ENCODE measurements at regions not wholly inside any gene's neighbourhood (a gene's known extent, or its start where the extent isn't known, plus 50 kb on each side); places are given as distances from the start of the nearest gene placed in this dataset.
"Not testable (repeated sequence)": the region's sequence is repeated elsewhere in the genome, so short reads cannot be mapped to it uniquely, and the experiment has no call there.

DNA sequence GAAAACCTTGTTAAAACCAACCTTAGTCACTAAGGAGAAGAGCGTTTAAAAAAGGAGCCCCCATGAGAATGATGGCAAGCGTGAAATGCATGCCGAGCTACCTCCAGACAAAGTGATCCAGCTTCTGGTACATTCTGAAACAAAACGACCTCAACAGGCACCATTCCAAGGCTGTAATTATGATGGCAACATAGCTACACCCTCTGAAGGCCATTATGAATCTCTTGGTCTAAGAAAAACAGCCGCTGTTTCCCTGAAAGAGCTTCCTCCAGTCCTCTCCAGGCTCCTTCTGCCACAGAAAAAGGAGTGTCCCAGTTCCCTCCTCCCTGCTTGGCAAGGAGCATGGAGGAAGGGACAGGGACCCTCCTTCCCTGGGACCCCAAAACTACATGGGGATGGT lies 50.0 kb upstream of the ABLIM1 start:
- DNase-seq = no peak

DNA sequence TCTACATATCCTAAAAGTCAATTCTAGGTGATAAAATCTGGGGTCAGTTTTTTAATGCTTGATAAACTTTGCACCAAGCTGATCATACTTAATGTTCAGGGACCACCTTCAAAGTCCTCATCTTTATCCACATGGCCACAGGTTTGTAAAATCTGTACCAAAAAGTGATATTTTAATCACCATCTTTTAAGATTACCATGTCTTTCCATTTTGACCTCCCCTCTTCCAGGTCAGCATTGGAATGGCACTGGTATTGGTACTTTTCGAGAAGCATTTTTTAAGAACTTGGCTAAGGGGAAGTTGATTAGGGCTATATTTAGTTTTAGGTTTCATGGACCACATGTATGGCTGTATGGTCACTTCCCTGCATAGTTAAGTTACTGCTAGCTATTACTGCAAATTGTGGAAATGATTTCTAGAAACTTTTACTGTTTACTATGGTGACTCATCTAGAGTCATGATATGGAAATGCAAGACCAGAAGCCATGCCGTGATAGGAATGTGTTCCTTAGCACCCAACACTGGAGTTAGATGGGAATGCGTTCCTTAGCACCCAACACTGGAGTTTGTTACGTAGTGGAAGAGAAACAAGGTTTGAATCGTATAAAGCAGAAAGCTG lies 50.8 kb upstream of the ABLIM1 start:
- DNase-seq = no peak

DNA sequence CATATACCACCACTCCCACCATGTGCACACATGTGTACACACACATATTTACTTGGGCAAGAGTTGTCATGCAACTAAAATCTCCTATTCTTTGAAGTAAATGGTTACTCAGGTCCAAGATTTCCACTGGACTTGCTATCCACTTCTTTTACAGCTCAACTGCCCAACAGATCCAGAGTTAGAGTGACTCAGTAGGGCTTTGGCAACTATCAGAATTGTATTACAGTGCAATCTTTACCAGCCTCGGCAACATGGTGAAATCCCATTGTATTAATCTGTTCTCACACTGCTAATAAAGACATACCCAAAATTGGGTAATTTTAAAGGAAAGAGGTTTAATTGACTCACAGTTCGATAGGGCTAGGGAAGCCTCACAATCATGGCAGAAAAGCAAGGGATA lies 51.9 kb upstream of the ABLIM1 start:
- DNase-seq = no peak

DNA sequence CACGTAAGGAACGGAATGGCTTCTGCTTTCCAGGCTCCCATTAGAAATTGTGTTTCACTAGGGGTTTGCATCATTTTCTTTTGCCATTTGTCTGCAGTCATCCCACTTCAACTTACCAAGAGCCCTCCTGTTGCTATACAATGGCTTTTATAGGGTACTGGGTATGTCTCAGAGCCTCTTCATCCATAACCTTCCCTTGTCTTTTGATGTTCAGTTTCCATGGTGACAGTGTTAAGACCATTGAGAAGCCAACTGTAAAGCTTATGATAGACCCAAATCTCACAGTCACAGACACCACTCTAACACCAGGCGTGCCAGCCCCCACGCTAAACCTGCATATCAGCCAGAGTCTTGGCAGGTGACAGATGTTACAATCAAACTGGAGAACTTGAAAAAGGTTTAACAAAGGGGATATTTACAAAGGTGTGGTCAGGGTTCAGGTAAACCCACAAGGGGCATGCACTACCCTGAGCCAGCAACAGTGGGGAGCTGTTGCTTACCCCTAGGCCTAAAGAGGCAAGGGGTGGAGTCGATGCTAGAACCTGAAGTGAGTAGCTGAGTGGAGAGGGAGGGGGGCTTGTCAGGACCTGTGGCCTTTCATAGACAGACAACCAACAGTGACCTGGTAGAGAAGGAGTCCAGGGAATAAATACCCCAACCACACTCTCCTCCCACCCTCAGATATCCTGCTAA lies 53.2 kb upstream of the ABLIM1 start:
- no peak for DNase-seq

DNA sequence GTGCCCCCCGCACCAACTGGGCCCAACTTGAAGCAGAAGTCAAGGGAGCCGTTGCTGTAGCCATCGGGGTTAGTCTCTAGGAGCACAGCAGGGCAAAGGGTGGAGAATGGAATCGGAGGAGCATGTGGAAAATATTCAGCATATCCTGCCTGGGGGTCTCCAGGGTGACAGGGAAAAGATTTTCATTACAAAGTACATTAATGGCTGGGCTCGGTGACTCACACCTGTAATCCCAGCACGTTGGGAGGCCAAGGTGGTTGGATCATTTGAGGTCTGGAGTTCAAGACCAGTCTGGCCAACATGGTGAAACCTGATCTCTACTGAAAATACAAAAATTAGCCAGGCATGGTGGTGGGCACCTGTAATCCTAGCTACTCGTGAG lies 53.8 kb upstream of the ABLIM1 start:
- no peak for DNase-seq

DNA sequence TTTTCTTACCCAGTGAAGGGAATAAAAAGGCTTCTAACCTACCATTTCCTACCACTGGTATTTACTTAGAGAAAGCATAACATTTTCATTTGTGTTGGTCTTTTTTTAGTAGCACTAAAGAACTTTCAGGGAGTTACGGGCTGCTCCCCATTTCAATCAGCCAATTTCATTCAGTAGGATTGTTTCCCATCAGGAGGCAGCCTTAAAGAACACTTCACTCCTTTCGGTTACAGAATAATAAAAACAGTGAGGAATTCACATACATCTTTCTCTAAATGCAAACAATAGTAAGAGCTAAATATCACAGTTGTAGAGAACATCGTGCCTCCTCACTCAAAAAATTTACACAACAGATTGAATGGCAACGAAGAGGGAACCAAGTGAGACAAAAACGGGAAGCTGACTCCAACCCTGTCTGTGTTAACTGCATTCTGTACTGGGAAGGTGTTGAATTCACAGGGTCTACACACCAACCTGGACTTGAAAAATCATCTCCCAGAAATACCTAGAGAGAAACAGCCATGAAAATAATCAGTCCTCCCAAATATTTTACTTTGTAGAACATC lies 55.5 kb upstream of the ABLIM1 start:
- no peak for DNase-seq

DNA sequence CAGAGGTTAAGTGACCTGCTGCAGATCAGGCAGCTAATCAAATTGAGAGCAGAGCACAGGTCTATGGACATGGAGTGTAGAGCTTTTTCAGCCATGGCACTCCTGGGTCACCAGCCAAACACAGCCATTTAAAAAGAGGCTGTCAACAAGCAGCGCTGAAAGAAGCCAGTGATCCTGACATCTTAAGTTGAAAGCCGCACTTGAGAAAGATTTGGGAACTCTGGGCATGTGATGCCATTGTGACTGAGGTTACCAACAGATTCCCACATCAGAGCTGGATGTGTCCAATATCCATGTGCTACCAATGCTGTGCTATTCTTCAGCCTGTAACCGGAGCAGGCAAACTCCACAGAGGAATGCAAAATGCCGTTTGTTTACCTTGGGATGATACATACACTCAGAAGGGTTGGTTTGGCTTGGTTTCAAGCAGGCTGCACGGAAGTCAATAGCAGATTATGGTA lies 56.2 kb upstream of the ABLIM1 start:
- no peak for DNase-seq

DNA sequence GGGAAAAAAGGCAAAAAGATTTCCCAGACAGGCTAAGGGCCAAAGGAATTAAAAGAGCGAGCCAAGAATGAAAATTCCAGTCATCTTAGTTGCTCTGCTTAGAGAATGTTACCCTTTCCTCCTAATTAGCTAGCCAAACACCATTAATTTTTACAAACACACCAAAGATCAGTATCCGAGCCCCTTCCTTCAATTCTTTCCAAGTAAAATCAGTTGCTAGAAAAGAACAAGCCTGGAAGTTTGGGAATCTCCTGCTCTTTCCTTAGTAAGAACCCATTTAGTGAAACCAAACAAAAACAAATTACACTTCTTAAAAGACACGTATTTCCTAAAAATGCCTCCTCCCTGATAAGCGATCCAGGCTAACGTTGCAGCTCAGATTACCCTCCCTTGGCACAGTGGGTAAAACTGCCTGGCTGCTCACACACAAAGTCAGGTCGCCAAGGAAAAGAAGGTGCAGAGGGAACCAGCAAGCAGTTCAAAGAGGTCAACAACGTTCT lies 57.1 kb upstream of the ABLIM1 start:
- no peak for DNase-seq

DNA sequence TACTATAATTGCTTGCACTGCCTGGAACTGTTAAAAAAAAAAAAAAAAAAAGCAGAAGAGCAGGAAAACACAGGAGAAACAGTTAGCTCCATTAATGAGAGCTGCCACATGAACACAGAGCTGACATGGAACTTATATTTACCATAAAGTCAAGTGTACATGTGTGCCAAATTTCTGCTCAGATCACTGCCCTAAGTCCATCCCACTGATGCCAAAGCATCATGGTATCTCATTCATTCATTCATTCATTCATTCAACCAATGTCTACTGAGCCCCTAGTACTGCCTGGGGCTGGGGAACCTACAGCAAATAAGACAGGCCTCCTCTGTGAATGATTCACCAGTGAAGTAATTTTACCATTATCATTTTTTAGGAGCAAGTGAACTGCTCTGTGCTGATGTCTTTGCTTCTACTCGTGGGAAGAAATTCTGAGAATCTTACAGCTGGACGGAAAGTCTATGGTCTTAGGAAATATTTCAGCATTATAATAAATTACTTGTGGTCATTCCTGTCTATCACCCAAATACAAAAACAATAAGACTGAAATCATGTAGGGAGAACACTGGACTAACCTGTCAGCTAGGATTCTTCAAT lies 58.8 kb upstream of the ABLIM1 start:
- no peak for DNase-seq

DNA sequence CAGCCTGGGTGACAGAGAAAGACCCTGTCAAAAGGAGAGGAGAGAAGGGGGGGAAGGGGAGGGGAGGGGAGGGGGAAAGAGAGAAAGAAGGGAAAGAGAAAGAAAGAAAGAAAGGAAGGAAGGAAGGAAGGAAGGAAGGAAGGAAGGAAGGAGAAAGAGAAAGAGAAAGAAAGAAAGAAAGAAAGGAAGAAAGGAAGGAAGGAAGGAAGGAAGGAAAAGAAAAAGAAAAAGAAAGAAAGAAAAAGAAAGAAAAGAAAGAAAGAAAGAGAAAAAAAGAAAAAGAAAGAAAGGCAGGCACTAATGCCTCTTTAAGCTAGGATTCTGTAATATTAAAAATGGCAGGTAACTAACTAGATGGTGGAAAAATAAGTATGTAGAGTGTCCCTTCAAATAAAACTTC lies 59.8 kb upstream of the ABLIM1 start:
- not testable (repeated sequence) for DNase-seq

DNA sequence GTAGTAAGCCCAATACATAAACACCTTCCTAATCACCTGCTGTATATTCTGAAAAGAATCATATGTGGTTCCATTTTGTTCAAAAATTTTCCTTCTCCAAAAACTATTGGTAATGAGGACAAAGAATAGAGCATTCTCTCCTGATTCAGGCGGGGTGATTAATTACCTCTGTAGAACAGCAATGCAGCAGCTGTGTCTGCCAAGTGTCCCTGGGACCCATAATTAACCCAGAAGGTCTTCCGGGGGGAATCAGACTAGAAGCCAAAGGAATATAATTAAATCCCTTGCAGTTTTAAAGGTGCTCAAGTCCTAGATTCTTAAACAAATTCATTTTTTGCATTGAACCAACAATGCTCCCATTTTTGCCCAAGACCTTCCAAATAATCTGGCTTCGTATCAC lies 60.3 kb upstream of the ABLIM1 start:
- DNase-seq = no peak

DNA sequence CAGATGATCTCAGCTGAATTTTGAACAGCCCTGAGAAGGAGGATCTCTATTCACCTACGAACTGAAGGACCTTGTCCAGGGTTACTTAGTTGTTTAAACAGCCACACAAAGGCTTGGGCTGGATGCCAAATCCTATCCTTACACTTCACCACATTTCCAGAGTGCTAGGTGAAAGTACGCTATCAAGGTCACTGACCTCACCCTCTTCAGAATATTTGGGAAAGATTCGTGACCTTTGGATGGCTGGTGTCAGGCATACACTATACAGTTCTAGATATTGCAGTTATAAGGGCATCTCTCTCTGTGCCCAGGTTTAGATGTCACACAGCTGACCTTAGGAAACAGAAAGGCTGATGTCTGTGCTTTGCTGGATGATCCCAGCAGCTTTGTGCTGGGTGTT lies 61.2 kb upstream of the ABLIM1 start:
- DNase-seq = no peak

DNA sequence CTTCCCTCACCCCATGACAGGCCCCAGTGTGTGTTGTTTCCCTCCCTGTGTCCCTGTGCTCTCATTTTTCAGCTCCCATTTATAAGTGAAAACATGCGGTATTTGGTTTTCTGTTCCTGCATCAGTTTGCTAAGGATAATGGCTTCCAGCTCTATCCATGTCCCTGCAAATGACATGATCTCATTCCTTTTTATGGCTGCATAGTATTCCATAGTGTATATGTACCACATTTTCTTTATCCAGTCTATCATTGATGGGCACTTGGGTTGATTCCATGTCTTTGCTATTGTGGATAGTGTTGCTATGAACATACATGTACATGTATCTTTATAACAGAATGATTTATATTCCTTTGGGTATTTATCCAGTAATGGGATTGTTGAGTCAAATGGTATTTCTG lies 61.9 kb upstream of the ABLIM1 start:
- DNase-seq = not testable (repeated sequence)

DNA sequence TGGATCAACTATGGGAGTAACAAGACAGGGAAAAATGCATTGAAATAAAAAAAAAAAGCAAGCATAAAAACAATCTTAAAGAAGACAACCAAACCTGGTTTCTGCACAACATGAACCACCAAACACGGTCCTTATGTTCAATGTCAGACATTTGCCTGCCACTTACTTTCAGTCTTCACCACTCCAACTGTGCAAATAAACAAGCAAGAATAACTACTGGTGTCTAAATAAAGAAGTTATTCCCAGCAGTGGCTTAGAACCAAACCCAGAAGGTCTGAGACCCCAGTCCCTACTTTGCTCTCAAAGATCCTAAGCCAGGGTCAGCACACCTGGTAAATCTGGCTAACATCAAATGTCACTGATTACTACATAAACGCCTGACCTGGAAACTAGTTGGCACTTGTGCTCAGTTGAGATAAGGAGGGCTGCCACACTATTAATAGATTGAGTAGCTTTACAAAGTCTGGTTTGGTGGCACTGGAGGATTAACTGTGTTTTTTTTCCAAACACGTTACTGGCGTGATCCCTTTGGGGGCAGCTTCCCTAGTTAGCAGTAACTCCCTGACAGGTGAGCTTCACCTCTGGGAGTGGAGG lies 62.7 kb upstream of the ABLIM1 start:
- no peak for DNase-seq

DNA sequence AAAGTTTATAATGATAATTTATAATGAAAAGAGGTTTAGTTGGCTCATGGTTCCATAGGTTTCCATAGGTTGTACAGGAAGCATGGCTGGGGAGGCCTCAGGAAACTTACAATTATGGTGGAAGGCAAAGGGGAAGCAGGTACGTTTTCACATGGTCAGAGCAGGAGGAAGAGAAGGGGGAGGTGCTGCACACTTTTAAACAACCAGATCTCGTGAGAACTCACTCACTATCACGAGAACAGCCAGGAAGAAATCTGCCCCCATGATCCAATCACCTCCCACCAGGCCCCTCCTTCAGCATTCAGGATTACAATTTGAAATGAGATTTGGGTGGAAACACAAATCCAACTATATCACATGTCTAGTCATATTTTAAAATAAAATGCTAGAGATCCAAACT lies 64.1 kb upstream of the ABLIM1 start:
- not testable (repeated sequence) for DNase-seq

DNA sequence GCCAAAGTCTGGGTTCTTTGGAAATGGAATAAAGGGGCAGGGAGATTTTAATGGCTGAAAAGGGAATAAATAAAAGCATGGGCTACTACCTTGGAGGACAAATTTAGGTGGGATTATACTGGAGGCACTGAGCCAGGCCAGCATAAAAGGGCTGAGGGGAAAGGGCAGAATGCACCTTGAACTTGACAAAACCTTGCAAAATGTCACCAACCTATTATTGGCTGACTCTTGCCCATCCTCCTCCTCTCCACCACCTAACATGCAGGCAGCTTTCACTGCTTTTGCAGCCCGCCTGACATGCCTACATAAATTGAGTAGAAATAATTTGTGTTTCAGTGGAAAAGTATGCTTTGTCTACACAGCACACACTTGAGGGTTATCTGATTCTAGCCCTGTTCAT lies 65.3 kb upstream of the ABLIM1 start:
- no peak for DNase-seq

DNA sequence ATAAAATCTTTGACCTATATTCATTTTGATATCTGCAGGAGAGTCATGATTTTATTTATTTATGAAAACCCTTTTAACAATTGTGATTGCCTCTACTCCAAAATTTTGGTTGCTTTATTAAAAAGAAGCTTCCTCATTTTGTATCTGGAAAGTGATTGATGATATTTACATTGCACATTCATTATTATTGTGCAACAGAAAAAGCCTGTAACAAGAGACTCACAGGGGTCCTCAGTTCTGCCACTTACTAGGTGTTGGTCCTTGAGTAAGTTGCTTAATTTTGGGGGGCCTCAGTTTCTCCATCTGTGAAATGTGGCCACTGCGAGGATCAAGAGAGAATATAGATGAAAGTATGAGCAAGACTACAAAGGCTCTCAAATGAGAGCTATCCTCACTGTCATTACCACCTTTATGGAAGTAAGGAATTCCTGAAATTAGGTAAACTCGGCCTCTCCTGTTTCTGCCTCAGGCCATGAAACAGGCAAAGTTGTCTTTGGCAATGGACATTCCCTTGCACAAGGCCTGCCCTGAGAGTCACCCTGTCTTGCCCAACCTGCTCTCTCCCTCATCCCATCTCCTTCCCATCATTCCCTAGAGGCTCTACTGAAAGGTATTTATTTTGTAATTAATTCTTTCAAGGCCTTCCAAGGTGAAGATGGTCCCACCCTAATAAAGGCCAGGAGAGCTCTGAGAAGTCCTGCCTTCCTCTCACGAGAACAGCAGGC lies 66.1 kb upstream of the ABLIM1 start:
- DNase-seq = no peak

DNA sequence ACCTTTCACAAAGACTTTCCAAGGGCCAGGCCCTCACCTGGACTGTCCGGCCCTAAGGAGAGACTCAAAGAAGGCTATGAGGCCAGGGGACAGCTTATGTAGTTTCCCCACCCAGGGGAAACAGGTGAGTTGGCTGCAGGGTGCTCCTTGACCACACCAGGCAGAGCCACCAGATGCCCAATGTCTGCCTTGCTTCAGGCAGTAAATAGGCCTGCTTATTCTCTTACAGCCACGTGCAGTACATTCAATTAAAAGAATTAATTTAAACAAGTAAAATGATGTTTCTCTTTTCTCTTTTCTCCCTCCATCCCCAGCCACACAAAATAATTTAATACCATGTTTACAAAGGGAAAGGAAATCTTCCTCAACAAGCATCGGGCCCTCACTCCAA lies 66.6 kb upstream of the ABLIM1 start:
- no peak for DNase-seq

DNA sequence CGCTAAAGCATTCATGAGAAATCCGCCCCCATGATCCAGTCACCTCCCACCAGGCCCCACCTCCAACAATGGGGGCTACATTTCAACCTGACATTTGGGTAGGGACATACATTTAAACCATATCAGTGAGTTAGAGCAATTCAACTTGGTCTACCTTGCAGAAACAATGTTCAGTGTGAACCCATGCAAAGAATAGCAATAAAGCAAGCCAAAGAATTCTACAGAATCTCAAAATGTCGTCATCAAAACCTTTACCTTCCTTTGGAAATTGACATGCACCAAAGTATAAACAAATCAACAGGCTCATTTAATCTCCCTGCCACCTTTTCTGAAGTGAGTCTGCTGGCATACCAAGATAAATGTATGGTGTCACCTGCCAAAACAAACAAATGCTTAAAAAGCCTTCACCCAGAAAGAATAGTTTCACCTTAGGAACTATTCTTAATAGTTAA lies 68.8 kb upstream of the ABLIM1 start:
- no peak for DNase-seq

DNA sequence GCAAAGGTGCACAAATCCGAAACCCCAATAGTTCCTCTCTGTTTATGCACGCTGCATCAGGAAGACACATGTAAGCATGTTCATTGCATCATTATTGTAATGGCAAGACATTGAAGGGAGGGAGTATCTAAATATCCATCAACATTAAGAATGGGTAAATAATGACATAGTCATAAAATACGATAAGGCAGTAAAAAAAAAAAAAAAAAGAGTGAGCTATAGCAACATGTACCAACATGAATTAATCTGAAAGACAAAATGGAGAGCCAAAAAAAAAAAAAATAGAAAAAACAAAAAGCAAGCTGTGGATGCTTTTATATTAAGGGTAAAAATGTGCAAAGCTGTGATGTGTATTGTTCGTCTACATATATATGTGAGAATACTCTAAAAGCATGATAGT lies 70.2 kb upstream of the ABLIM1 start:
- no peak for DNase-seq

DNA sequence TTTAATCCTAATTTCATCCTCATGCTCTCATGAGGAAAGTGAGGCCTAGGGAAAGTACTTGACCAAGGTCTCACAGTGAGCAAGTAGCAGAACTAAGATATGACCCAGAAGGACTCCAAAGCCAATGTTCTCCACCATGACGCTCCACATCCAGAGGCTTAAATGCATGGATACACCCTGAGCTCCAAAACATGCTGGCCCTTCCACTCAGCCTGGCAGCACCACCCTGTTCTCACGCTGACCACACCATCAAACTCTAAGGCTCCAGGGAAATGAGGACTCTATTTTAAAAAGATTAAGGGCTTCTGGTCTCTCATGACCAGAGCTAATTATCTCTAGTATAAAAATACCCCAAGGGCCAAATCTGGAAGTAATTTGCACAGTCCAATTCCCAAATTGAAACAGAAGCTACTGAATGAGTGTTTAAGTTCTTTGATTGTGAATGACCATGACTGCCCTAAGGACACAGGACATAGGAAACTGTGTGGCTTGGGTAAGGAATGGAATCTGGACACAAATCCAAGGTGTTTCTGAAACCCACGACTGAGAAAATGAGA lies 71.1 kb upstream of the ABLIM1 start:
- no peak for DNase-seq

DNA sequence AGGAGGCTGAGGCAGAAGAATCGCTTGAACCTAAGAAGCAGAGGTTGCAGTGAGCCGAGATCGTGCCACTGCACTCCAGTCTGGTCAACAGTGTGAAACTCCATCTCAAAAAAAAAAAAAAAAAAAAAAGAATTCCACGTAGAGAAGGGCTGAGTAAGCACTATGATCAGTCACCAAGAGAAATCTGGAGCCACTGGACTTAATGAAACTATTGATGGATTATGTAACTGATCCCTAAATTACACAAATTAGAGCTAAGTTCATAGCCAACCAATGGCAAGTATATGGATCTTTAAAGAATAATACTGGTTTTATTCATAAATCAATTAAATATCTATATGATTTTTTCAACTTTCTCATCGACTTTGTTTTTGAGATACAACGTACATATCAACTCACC lies 72.2 kb upstream of the ABLIM1 start:
- no peak for DNase-seq

DNA sequence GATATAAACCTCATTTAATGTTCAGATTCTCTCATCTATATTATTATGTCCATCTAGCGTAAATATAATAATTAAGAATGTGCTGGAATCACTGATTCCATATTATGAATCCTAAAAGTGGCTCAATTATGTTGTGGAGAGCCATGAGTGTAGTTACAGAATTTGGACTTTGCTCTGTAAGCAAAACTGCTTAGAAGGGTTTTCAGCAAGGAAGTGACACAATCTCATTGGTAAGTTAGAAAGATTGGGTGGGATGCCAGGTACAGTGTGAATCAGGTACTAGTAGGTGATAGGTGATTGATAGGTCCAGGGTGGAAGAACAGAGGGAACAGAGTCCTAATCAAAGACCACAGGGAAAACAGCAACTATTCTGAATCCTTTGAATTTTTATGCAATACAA lies 74.9 kb upstream of the ABLIM1 start:
- no peak for DNase-seq

Data from activated naive CD4-positive, alpha-beta T cell treated with anti-CD3 and anti-CD28 coated beads, Interleukin-2, amount 50 U/mL, for 16 hours (primary cell).